H1 (cell line): ENCODE measurements at regions not wholly inside any gene's neighbourhood (a gene's known extent, or its start where the extent isn't known, plus 50 kb on each side); places are given as distances from the start of the nearest gene placed in this dataset.

Experiments
- CHD7 ChIP-seq: fragments of 300-600 bp; sonication (generic); IDR thresholded peaks from 2 replicates; pipeline ENCODE4 v1.7.1; 2012; ENCODE audit warnings: low read length, moderate library complexity, mild to moderate bottlenecking, inconsistent platforms; ENCODE audit not compliant: insufficient replicate concordance
- SP1 ChIP-seq: IDR thresholded peaks from 2 replicates; pipeline ENCODE4 v1.6.1; 2011; ENCODE audit warnings: low read depth, low read length

GRCh38 chr13:65400702-65401101 lies 1829.4 kb downstream of the PCDH9 start (continued):
- no peak for TF ChIP-seq CHD7
- no peak for TF ChIP-seq SP1
